CD4-positive, alpha-beta T cell (primary cell): ENCODE measurements at regions not wholly inside any gene's neighbourhood (a gene's known extent, or its start where the extent isn't known, plus 50 kb on each side); places are given as distances from the start of the nearest gene placed in this dataset.
"Not testable (repeated sequence)": the region's sequence is repeated elsewhere in the genome, so short reads cannot be mapped to it uniquely, and the experiment has no call there.

Experiments used
- ATAC-seq: fragments of 200-7000 bp; cut with Tn5 transposase; one replicate; pipeline ENCODE4 v1.10.0; 2022; ENCODE audit warnings: mild to moderate bottlenecking; ENCODE audit not compliant: poor library complexity
- CTCF ChIA-PET: fragments of 350-600 bp; sonication (Branson Sonifier 250); formaldehyde crosslinking; loops from one replicate; lab custom pipeline; 2021; ENCODE audit warnings: antibody characterized with exemption, inconsistent platforms; lab: Charles Lee
- POLR2A ChIA-PET: fragments of 350-600 bp; sonication (Branson Sonifier 250); formaldehyde crosslinking; loops from one replicate; lab custom pipeline; 2021; ENCODE audit warnings: antibody characterized with exemption, inconsistent platforms; lab: Charles Lee
- DNase-seq, 14 experiments: peaks; one replicate each; pipeline ENCODE4 v3.0.0-alpha.2; 2013 to 2020; ENCODE audit warnings: mixed read lengths in 2 of 14
- H3K27ac ChIP-seq, 2 donors: one replicate each; pipeline versions ENCODE4 v1.5.1 to v1.7.0; 2013; ENCODE audit warnings: low read length in 2 of 2, low read depth in 1 of 2, mild to moderate bottlenecking in 1 of 2
- H3K27me3 ChIP-seq, 2 experiments: 1 replicate in 1 of 2; 2 replicates in 1 of 2; pipeline versions ENCODE4 v1.6.1 to v1.7.0; 2013; ENCODE audit warnings: low read length in 2 of 2, control low read depth in 1 of 2, mild to moderate bottlenecking in 1 of 2, moderate library complexity in 1 of 2; ENCODE audit not compliant: insufficient read depth in 2 of 2, control insufficient read depth in 1 of 2
- H3K36me3 ChIP-seq: one replicate; pipeline ENCODE4 v1.6.1; 2013; ENCODE audit warnings: low read length, control low read depth; ENCODE audit not compliant: insufficient read depth
- H3K4me1 ChIP-seq: one replicate; pipeline ENCODE4 v1.6.1; 2013; ENCODE audit warnings: low read length, control low read depth; ENCODE audit not compliant: insufficient read depth
- H3K4me3 ChIP-seq: one replicate; pipeline ENCODE4 v1.5.1; 2013; ENCODE audit warnings: mild to moderate bottlenecking, low read length, moderate library complexity
- H3K9me3 ChIP-seq, 2 experiments: 1 replicate in 1 of 2; 2 replicates in 1 of 2; pipeline versions ENCODE4 v1.6.1 to v1.7.0; 2013; ENCODE audit warnings: low read length in 2 of 2, mild to moderate bottlenecking in 2 of 2, control low read depth in 1 of 2, moderate library complexity in 1 of 2; ENCODE audit not compliant: control insufficient read depth in 1 of 2, insufficient read depth in 1 of 2
- H3K27ac Mint-ChIP-seq: one replicate; pipeline ENCODE4 v1.8.0; 2020; ENCODE audit warnings: mixed read lengths
- H3K27me3 Mint-ChIP-seq: one replicate; pipeline ENCODE4 v1.8.0; 2021; ENCODE audit warnings: mixed read lengths
- H3K36me3 Mint-ChIP-seq: one replicate; pipeline ENCODE4 v1.8.0; 2021; ENCODE audit warnings: low read depth, mixed read lengths
- H3K4me1 Mint-ChIP-seq: one replicate; pipeline ENCODE4 v1.8.0; 2021; ENCODE audit warnings: low read depth, mixed read lengths
- H3K4me3 Mint-ChIP-seq: one replicate; pipeline ENCODE4 v1.8.0; 2020; ENCODE audit warnings: mild to moderate bottlenecking, mixed read lengths
- H3K9me3 Mint-ChIP-seq: one replicate; pipeline ENCODE4 v1.8.0; 2020; ENCODE audit warnings: mixed read lengths
- CTCF ChIP-seq: fragments of 200-600 bp; IDR thresholded peaks from one replicate; pipeline ENCODE4 v1.8.0; 2022; ENCODE audit warnings: antibody characterized with exemption, mild to moderate bottlenecking
- intact Hi-C, 2 experiments: fragments of 100-400 bp; cut with DNase I in 1 of 2; cut with micrococcal nuclease in 1 of 2; formaldehyde crosslinking; loops; one replicate each; pipeline versions ENCODE4 v1.15.1 to v1.9.0; 2023 to 2025; cut with DNase I, micrococcal nuclease

- DNase-seq (no peak), ATAC-seq (no peak)
- Mint-ChIP-seq H3K36me3 (no peaks in the 10 kb centered on the region), H3K9me3 (no peaks in the 10 kb centered on the region), H3K4me1 (no peaks in the 10 kb centered on the region), H3K4me3 (no peak overlapping the region), H3K27ac (no peak overlapping the region), H3K27me3 (no peaks in the 10 kb centered on the region)
- no peak for TF ChIP-seq CTCF
- Histone ChIP-seq H3K36me3 (no peaks in the 10 kb centered on the region), H3K4me1 (no peaks in the 10 kb centered on the region), H3K4me3 (no peak overlapping the region), H3K9me3 (peaks cover 0 to 4% of the 10 kb centered on the region in 2 experiments), H3K27ac (no peak overlapping the region), H3K27me3 (no peaks in the 10 kb centered on the region)
- CTCF ChIA-PET: no interaction called here
- POLR2A ChIA-PET: no interaction called here
- intact Hi-C loops: no loop called here
These were observed 440.5 kb upstream of the CBLB start for GRCh38 chr3:106309274-106309673.

GRCh38 chr3:106309798-106310197 is 441.0 kb upstream of the CBLB start:
- H3K9me3 ChIP-seq, H3K27me3 Mint-ChIP-seq, ATAC-seq, intact Hi-C loops, H3K27ac ChIP-seq, H3K27me3 ChIP-seq, H3K4me3 ChIP-seq, H3K36me3 Mint-ChIP-seq, H3K4me1 Mint-ChIP-seq, CTCF ChIA-PET, H3K36me3 ChIP-seq, H3K27ac Mint-ChIP-seq, H3K9me3 Mint-ChIP-seq, POLR2A ChIA-PET, DNase-seq, H3K4me1 ChIP-seq, H3K4me3 Mint-ChIP-seq: not testable (repeated sequence)

GRCh38 chr3:106317141-106318055 is 448.6 kb upstream of the CBLB start:
- Histone ChIP-seq H3K4me3 (no peak overlapping the region), H3K27ac (no peak overlapping the region), H3K36me3 (no peaks in the 10 kb centered on the region), H3K27me3 (no peaks in the 10 kb centered on the region), H3K4me1 (peaks cover 16% of the 10 kb centered on the region), H3K9me3 (peaks cover 0 to 1% of the 10 kb centered on the region in 2 experiments)
- H3K4me3 Mint-ChIP-seq: peak overlapping the region; percentile 30
- ChIA-PET CTCF (no interaction called here), POLR2A (interaction anchor here (0.7 to 2.5 kb wide), 5 partner anchors 10 to 17 kb away, joined by 3 to 9 read pairs (median 3); no protein-coding TSS in a partner anchor)
- H3K27ac Mint-ChIP-seq: peak overlapping the region; percentile 67
- intact Hi-C loops: loop anchor here in 1 of 2 experiments (2.0 kb wide), 1 partner anchor 15 kb away; no protein-coding TSS in a partner anchor
- ATAC-seq (peak; percentile 82), DNase-seq (peak in 3 of 14 experiments; percentile 12 to 22 (median 19))
- TF ChIP-seq CTCF: no peak
- peaks cover 37% of the 10 kb centered on the region for H3K4me1 Mint-ChIP-seq
- no peaks in the 10 kb centered on the region for H3K36me3 Mint-ChIP-seq
- peaks cover 6% of the 10 kb centered on the region for H3K9me3 Mint-ChIP-seq
- no peaks in the 10 kb centered on the region for H3K27me3 Mint-ChIP-seq

- ATAC-seq, intact Hi-C loops, H3K36me3 Mint-ChIP-seq, H3K9me3 ChIP-seq, H3K27me3 Mint-ChIP-seq, H3K36me3 ChIP-seq, H3K4me3 ChIP-seq, POLR2A ChIA-PET, H3K27me3 ChIP-seq, DNase-seq, H3K27ac ChIP-seq, H3K4me3 Mint-ChIP-seq, H3K27ac Mint-ChIP-seq, CTCF ChIA-PET: not testable (repeated sequence)
- peaks cover 15% of the 10 kb centered on the region for H3K4me1 ChIP-seq
- Mint-ChIP-seq H3K9me3 (peaks cover 13% of the 10 kb centered on the region), H3K4me1 (peaks cover 32% of the 10 kb centered on the region)
These were observed 452.6 kb upstream of the CBLB start for GRCh38 chr3:106321438-106321837.
